GM12878 (cell line): ENCODE measurements at regions not wholly inside any gene's neighbourhood (a gene's known extent, or its start where the extent isn't known, plus 50 kb on each side); places are given as distances from the start of the nearest gene placed in this dataset.

ENCODE experiments used
- ATAC-seq: fragments of 200-7000 bp; cut with Tn5 transposase; 3 replicates; pipeline ENCODE4 v1.9.1; 2020; ENCODE audit warnings: mild to moderate bottlenecking, moderate library complexity
- BruUV-seq: library from RNA; stranded (reverse); fragments of 400-500 nt; replicated peaks from 2 replicates; lab custom pipeline; 2021; lab: Mats Ljungman, UMichigan
- CTCF ChIA-PET: fragments of 300-600 bp; sonication (Branson Sonifier 250); formaldehyde crosslinking; extraction: SDS; loops from one replicate; lab custom pipeline; 2021; ENCODE audit warnings: inconsistent platforms; lab: Yijun Ruan, JAX
- POLR2A ChIA-PET: fragments of 350-600 bp; formaldehyde crosslinking; extraction: SDS; loops from one replicate; lab custom pipeline; 2021; ENCODE audit warnings: inconsistent platforms; lab: Charles Lee
- RAD21 ChIA-PET: fragments of 300-600 bp; sonication (Branson Sonifier 250); formaldehyde crosslinking; loops from one replicate; lab custom pipeline; 2023; ENCODE audit warnings: antibody characterized with exemption; ENCODE audit not compliant: unreplicated experiment; lab: Charles Lee
- SMC1A ChIA-PET: fragments of 300-600 bp; sonication (Branson Sonifier 250); formaldehyde crosslinking; loops from one replicate; lab custom pipeline; 2023; ENCODE audit not compliant: unreplicated experiment, uncharacterized antibody; lab: Charles Lee
- DNase-seq: peaks from one replicate; pipeline ENCODE4 v3.0.0-alpha.2; 2011; ENCODE audit warnings: low read depth, low spot score
- FAIRE-seq: peaks from 3 replicates; lab custom pipeline; 2011; peaks lifted over from hg19 to GRCh38; lab: Jason Lieb, UNC
- H2AFZ ChIP-seq: 2 replicates; pipeline ENCODE4 v1.6.0; 2011; ENCODE audit warnings: low read depth, low read length, control low read depth; ENCODE audit not compliant: control insufficient read depth
- H3K27ac ChIP-seq: 2 replicates; pipeline ENCODE4 v1.5.1; 2011; ENCODE audit warnings: control low read depth; ENCODE audit not compliant: control insufficient read depth, insufficient read depth
- H3K27me3 ChIP-seq, 2 experiments: replicated peaks in 1 of 2; 2 replicates each; pipeline versions ENCODE4 v1.6.0 to v1.6.1; 2011; ENCODE audit warnings: low read length in 1 of 2; ENCODE audit not compliant: control insufficient read depth in 2 of 2, insufficient read depth in 2 of 2
- H3K36me3 ChIP-seq, 2 experiments: 2 replicates each; pipeline ENCODE4 v1.5.1; 2011; ENCODE audit warnings: low read length in 1 of 2; ENCODE audit not compliant: control insufficient read depth in 2 of 2, insufficient read depth in 2 of 2
- H3K4me1 ChIP-seq: 2 replicates; pipeline ENCODE4 v1.6.1; 2011; ENCODE audit warnings: mild to moderate bottlenecking, low read length, moderate library complexity, mixed read lengths; ENCODE audit not compliant: control insufficient read depth, insufficient read depth
- H3K4me2 ChIP-seq: 2 replicates; pipeline ENCODE4 v1.6.0; 2011; ENCODE audit warnings: control low read depth; ENCODE audit not compliant: control insufficient read depth, insufficient read depth
- H3K4me3 ChIP-seq: fragments of 200-600 bp; sonication (generic); 2 replicates; pipeline ENCODE4 v1.5.1; 2016
- H3K79me2 ChIP-seq: 2 replicates; pipeline ENCODE4 v1.6.0; 2011; ENCODE audit warnings: low read length; ENCODE audit not compliant: control insufficient read depth, insufficient read depth
- H3K9ac ChIP-seq: 2 replicates; pipeline ENCODE4 v1.8.0; 2011; ENCODE audit warnings: low read length, control low read depth, mixed read lengths; ENCODE audit not compliant: control insufficient read depth, insufficient read depth
- H3K9me3 ChIP-seq: replicated peaks from 3 replicates; pipeline ENCODE4 v1.5.1; 2011; ENCODE audit warnings: mild to moderate bottlenecking, low read length; ENCODE audit not compliant: control insufficient read depth, insufficient read depth
- H4K20me1 ChIP-seq: 2 replicates; pipeline ENCODE4 v1.6.0; 2011; ENCODE audit not compliant: control insufficient read depth, insufficient read depth
- BCL11A ChIP-seq: IDR thresholded peaks from 2 replicates; pipeline ENCODE4 v1.6.1; 2011; ENCODE audit warnings: low read depth, low read length
- BHLHE40 ChIP-seq, 2 experiments: fragments of 450-650 bp in 1 of 2; IDR thresholded peaks; 2 replicates each; pipeline ENCODE4 v1.6.1; 2011 to 2017; ENCODE audit warnings: low read depth in 2 of 2, borderline replicate concordance in 1 of 2, improper control_type of control experiment in 1 of 2, low read length in 1 of 2, mild to moderate bottlenecking in 1 of 2
- CBFB ChIP-seq: IDR thresholded peaks from 2 replicates; pipeline ENCODE4 v1.6.1; 2016; ENCODE audit warnings: antibody characterized with exemption, low read depth
- CHD1 ChIP-seq: IDR thresholded peaks from 2 replicates; pipeline ENCODE4 v1.6.1; 2012; ENCODE audit warnings: low read depth, low read length, improper control_type of control experiment
- E2F4 ChIP-seq: IDR thresholded peaks from 2 replicates; pipeline ENCODE4 v1.6.1; 2012; ENCODE audit warnings: low read depth, low read length, improper control_type of control experiment
- E2F8 ChIP-seq: fragments of 450-650 bp; IDR thresholded peaks from 2 replicates; pipeline ENCODE4 v1.6.1; 2018; ENCODE audit warnings: mild to moderate bottlenecking, low read depth, moderate library complexity; ENCODE audit not compliant: partially characterized antibody
- HDAC6 ChIP-seq: fragments of 200-600 bp; sonication (generic); IDR thresholded peaks from one replicate; pipeline ENCODE4 v1.8.0; 2017; ENCODE audit warnings: antibody characterized with exemption; ENCODE audit not compliant: unreplicated experiment
- IRF5 ChIP-seq: fragments of 450-650 bp; IDR thresholded peaks from 2 replicates; pipeline ENCODE4 v1.6.1; 2017; ENCODE audit warnings: borderline replicate concordance
- NR2C2 ChIP-seq: IDR thresholded peaks from 2 replicates; pipeline ENCODE4 v1.6.1; 2011; ENCODE audit warnings: borderline replicate concordance, low read depth; ENCODE audit not compliant: control insufficient read depth, insufficient read length
- RCOR1 ChIP-seq: conservative IDR thresholded peaks from 2 replicates; pipeline ENCODE4 v1.6.1; 2012; ENCODE audit warnings: low read depth, low read length, improper control_type of control experiment
- SIX5 ChIP-seq: IDR thresholded peaks from 2 replicates; pipeline ENCODE4 v1.6.1; 2011; ENCODE audit warnings: mild to moderate bottlenecking, low read depth, low read length, moderate library complexity; ENCODE audit not compliant: severe bottlenecking
- SMAD1 ChIP-seq: fragments of 450-650 bp; IDR thresholded peaks from 2 replicates; pipeline ENCODE4 v1.6.1; 2018; ENCODE audit warnings: mild to moderate bottlenecking, low read depth; ENCODE audit not compliant: partially characterized antibody
- TBL1XR1 ChIP-seq: IDR thresholded peaks from 2 replicates; pipeline ENCODE4 v1.6.1; 2012; ENCODE audit warnings: low read depth, low read length, improper control_type of control experiment
- YBX1 ChIP-seq: fragments of 450-650 bp; IDR thresholded peaks from 2 replicates; pipeline ENCODE4 v1.6.1; 2016; ENCODE audit warnings: antibody characterized with exemption
- YY1 ChIP-seq: IDR thresholded peaks from 2 replicates; pipeline ENCODE4 v1.6.1; 2011; ENCODE audit warnings: low read depth, mild to moderate bottlenecking, low read length
- ZBTB11 ChIP-seq: fragments of 450-650 bp; formaldehyde crosslinking; IDR thresholded peaks from 2 replicates; pipeline ENCODE4 v1.5.0; 2022; ENCODE audit warnings: mild to moderate bottlenecking, missing genetic modification characterization
- ZNF622 ChIP-seq: fragments of 450-650 bp; IDR thresholded peaks from 2 replicates; pipeline ENCODE4 v1.6.1; 2017; ENCODE audit warnings: mild to moderate bottlenecking, inconsistent platforms
- WGBS: methylation state at CpG from one replicate; pipeline ENCODE4 v1.1.6; 2016; ENCODE audit warnings: low lambda C conversion rate; ENCODE audit not compliant: insufficient replicate concordance, insufficient coverage; ENCODE audit errors: missing lambda C conversion rate; 5-methylcytosine and 5-hydroxymethylcytosine counted together
- in situ Hi-C: fragments of 300-500 bp; cut with MboI; formaldehyde crosslinking; loops from 9 replicates; pipeline ENCODE4 v1.14.3; 2018; ENCODE audit warnings: mixed read lengths
- intact Hi-C: fragments of 100-400 bp; cut with micrococcal nuclease; formaldehyde crosslinking; loops from one replicate; pipeline ENCODE4 v1.14.2; 2022; ENCODE audit not compliant: unreplicated experiment

GRCh38 chr3:72017311-72017710 lies 232.4 kb upstream of the PROK2 start:
- ChIA-PET CTCF (interaction anchor here (0.8 kb wide), 1 partner anchor 232 kb away, joined by 4 read pairs; no protein-coding TSS in a partner anchor), SMC1A (interaction anchor here (0.7 to 2.9 kb wide), 3 partner anchors 33 to 64 kb away, joined by 3 to 19 read pairs (median 5); no protein-coding TSS in a partner anchor), RAD21 (interaction anchor here (1.1 to 1.6 kb wide), 2 partner anchors 32 to 39 kb away, joined by 3 to 4 read pairs; no protein-coding TSS in a partner anchor), POLR2A (interaction anchor here (0.9 to 1.4 kb wide), 3 partner anchors 9 to 60 kb away, joined by 3 to 8 read pairs (median 4); no protein-coding TSS in a partner anchor)
- no TSS peak for BruUV-seq
- Histone ChIP-seq H2AFZ (no peak overlapping the region), H3K4me2 (no peak overlapping the region), H4K20me1 (no peaks in the 10 kb centered on the region), H3K4me1 (peaks cover 14% of the 10 kb centered on the region), H3K27ac (no peak overlapping the region), H3K9ac (no peak overlapping the region), H3K9me3 (no peaks in the 10 kb centered on the region), H3K4me3 (no peak overlapping the region), H3K36me3 (no peaks in the 10 kb centered on the region), H3K27me3 (no peaks in the 10 kb centered on the region), H3K79me2 (no peaks in the 10 kb centered on the region)
- in situ Hi-C loops (no loop called here), intact Hi-C loops (no loop called here)
- no peak for ATAC-seq
- FAIRE-seq, result no peak
- WGBS, result 53% methylated on average over 1 of the region's 1 CpG
- no peak for DNase-seq
- TF ChIP-seq BHLHE40 (IDR thresholded peaks at IDR 0.05; ENCODE audit: borderline replicate concordance in 1 of 2, low read depth in 2 of 2, low read length in 1 of 2), result no peak
- TF ChIP-seq YBX1, result no peak
- no peak for TF ChIP-seq TBL1XR1
- TF ChIP-seq BCL11A, result no peak
- TF ChIP-seq RCOR1, result no peak
- TF ChIP-seq SIX5, result no peak
- TF ChIP-seq SMAD1, result no peak
- no peak for TF ChIP-seq NR2C2
- no peak for TF ChIP-seq ZBTB11 (CRISPR knock-in tag)
- no peak for TF ChIP-seq CBFB
- TF ChIP-seq HDAC6, result no peak
- no peak for TF ChIP-seq CHD1
- TF ChIP-seq ZNF622, result no peak
- no peak for TF ChIP-seq E2F8
- no peak for TF ChIP-seq YY1
- TF ChIP-seq IRF5, result no peak
- no peak for TF ChIP-seq E2F4
